ENCODE measurements at regions not wholly inside any gene's neighbourhood (a gene's known extent, or its start where the extent isn't known, plus 50 kb on each side); places are given as distances from the start of the nearest gene placed in this dataset.

- H2AFZ ChIP-seq (ENCODE audit: insufficient read depth, low read length, poor library complexity), result no peak overlapping the region
- no peak overlapping the region for H3K4me3 ChIP-seq (ENCODE audit: low read depth, low read length)
- H4K8ac ChIP-seq (ENCODE audit: low read depth, low read length), result no peak overlapping the region
- no peak overlapping the region for H4K12ac ChIP-seq (ENCODE audit: low read depth, low read length)
- H2BK120ac ChIP-seq (ENCODE audit: insufficient read depth, low read length, poor library complexity), result no peak overlapping the region
- no peak overlapping the region for H3K18ac ChIP-seq (ENCODE audit: low read length)
- no peak overlapping the region for H3K23ac ChIP-seq (ENCODE audit: low read length)
- no peak overlapping the region for H3K14ac ChIP-seq (ENCODE audit: low read length)
- no peaks in the 10 kb centered on the region for H3K79me2 ChIP-seq (ENCODE audit: control insufficient read depth, insufficient read depth, low read length, poor library complexity)
- H3K9me3 ChIP-seq (ENCODE audit: insufficient read depth, low read depth, low read length), result no peaks in the 10 kb centered on the region
- no peaks in the 10 kb centered on the region for H3K79me1 ChIP-seq (ENCODE audit: low read length)
- no peak for DNase-seq
- no peaks in the 10 kb centered on the region for H3K36me3 ChIP-seq (ENCODE audit: control insufficient read depth in 1 of 2, insufficient read depth in 2 of 2, low read length in 2 of 2)
- no peaks in the 10 kb centered on the region for H3K27me3 ChIP-seq (ENCODE audit: insufficient read depth, low read length)
- no peak overlapping the region for H3K4ac ChIP-seq (ENCODE audit: low read depth, low read length)
- H3K4me2 ChIP-seq (ENCODE audit: low read length), result no peak overlapping the region
- no CpG with 5 or more reads among the region's 1 CpG for WGBS (ENCODE audit: extremely low coverage, insufficient coverage, insufficient read length)
- H2AK5ac ChIP-seq (ENCODE audit: low read length), result no peak overlapping the region
- no peak overlapping the region for H3K27ac ChIP-seq (ENCODE audit: low read depth, low read length)
- no peak overlapping the region for H3K9ac ChIP-seq (ENCODE audit: low read length)
- no peaks in the 10 kb centered on the region for H3K4me1 ChIP-seq (ENCODE audit: control insufficient read depth in 1 of 2, insufficient read depth in 2 of 2, low read length in 2 of 2)
- no peak overlapping the region for H2BK5ac ChIP-seq (ENCODE audit: low read depth, low read length, poor library complexity)
- no peak overlapping the region for H4K91ac ChIP-seq (ENCODE audit: low read depth, low read length)
- H2BK12ac ChIP-seq (ENCODE audit: low read length), result no peak overlapping the region
These were observed 456.3 kb upstream of the ONECUT1 start for GRCh38 chr15:53246404-53246803.

- Histone ChIP-seq H3K36me3 (ENCODE audit: control insufficient read depth in 1 of 2, insufficient read depth in 2 of 2, low read length in 2 of 2) (no peaks in the 10 kb centered on the region), H3K4ac (ENCODE audit: low read depth, low read length) (no peak overlapping the region), H3K9me3 (ENCODE audit: insufficient read depth, low read depth, low read length) (no peaks in the 10 kb centered on the region), H3K27ac (ENCODE audit: low read depth, low read length) (no peak overlapping the region), H3K79me2 (ENCODE audit: control insufficient read depth, insufficient read depth, low read length, poor library complexity) (no peaks in the 10 kb centered on the region), H4K91ac (ENCODE audit: low read depth, low read length) (no peak overlapping the region), H2BK12ac (ENCODE audit: low read length) (no peak overlapping the region), H2BK5ac (ENCODE audit: low read depth, low read length, poor library complexity) (no peak overlapping the region), H3K18ac (ENCODE audit: low read length) (no peak overlapping the region), H3K9ac (ENCODE audit: low read length) (no peak overlapping the region), H4K8ac (ENCODE audit: low read depth, low read length) (no peak overlapping the region), H2BK120ac (ENCODE audit: insufficient read depth, low read length, poor library complexity) (no peak overlapping the region), H3K4me2 (ENCODE audit: low read length) (no peak overlapping the region), H3K27me3 (ENCODE audit: insufficient read depth, low read length) (no peaks in the 10 kb centered on the region), H3K23ac (ENCODE audit: low read length) (no peak overlapping the region), H3K4me3 (ENCODE audit: low read depth, low read length) (no peak overlapping the region), H2AFZ (ENCODE audit: insufficient read depth, low read length, poor library complexity) (no peak overlapping the region), H3K79me1 (ENCODE audit: low read length) (no peaks in the 10 kb centered on the region), H3K14ac (ENCODE audit: low read length) (no peak overlapping the region), H4K12ac (ENCODE audit: low read depth, low read length) (no peak overlapping the region), H2AK5ac (ENCODE audit: low read length) (no peak overlapping the region), H3K4me1 (ENCODE audit: control insufficient read depth in 1 of 2, insufficient read depth in 2 of 2, low read length in 2 of 2) (no peaks in the 10 kb centered on the region)
- DNase-seq, result no peak
- WGBS (ENCODE audit: extremely low coverage, insufficient coverage, insufficient read length), result no CpG with 5 or more reads among the region's 2 CpGs
These were observed 443.7 kb upstream of the ONECUT1 start for GRCh38 chr15:53233801-53234200.

- Histone ChIP-seq H4K12ac (ENCODE audit: low read depth, low read length) (no peak overlapping the region), H3K23ac (ENCODE audit: low read length) (no peak overlapping the region)
- WGBS (ENCODE audit: extremely low coverage, insufficient coverage, insufficient read length), result no CpG with 5 or more reads among the region's 1 CpG
These were observed 440.3 kb upstream of the ONECUT1 start for GRCh38 chr15:53230473-53230872.

GRCh38 chr15:53226559-53226958 is 436.4 kb upstream of the ONECUT1 start:
- no peak for DNase-seq
- Histone ChIP-seq H3K27ac (ENCODE audit: low read depth, low read length) (no peak overlapping the region), H2AK5ac (ENCODE audit: low read length) (no peak overlapping the region), H3K4me1 (ENCODE audit: control insufficient read depth in 1 of 2, insufficient read depth in 2 of 2, low read length in 2 of 2) (no peaks in the 10 kb centered on the region), H3K27me3 (ENCODE audit: insufficient read depth, low read length) (no peaks in the 10 kb centered on the region), H2BK12ac (ENCODE audit: low read length) (no peak overlapping the region), H3K14ac (ENCODE audit: low read length) (no peak overlapping the region), H3K9ac (ENCODE audit: low read length) (no peak overlapping the region), H3K4me3 (ENCODE audit: low read depth, low read length) (no peak overlapping the region), H2AFZ (ENCODE audit: insufficient read depth, low read length, poor library complexity) (no peak overlapping the region), H3K23ac (ENCODE audit: low read length) (no peak overlapping the region), H3K36me3 (ENCODE audit: control insufficient read depth in 1 of 2, insufficient read depth in 2 of 2, low read length in 2 of 2) (no peaks in the 10 kb centered on the region), H3K9me3 (ENCODE audit: insufficient read depth, low read depth, low read length) (no peaks in the 10 kb centered on the region), H3K79me2 (ENCODE audit: control insufficient read depth, insufficient read depth, low read length, poor library complexity) (no peaks in the 10 kb centered on the region), H4K8ac (ENCODE audit: low read depth, low read length) (no peak overlapping the region), H3K4ac (ENCODE audit: low read depth, low read length) (no peak overlapping the region), H4K91ac (ENCODE audit: low read depth, low read length) (no peak overlapping the region), H2BK5ac (ENCODE audit: low read depth, low read length, poor library complexity) (no peak overlapping the region), H3K18ac (ENCODE audit: low read length) (no peak overlapping the region), H4K12ac (ENCODE audit: low read depth, low read length) (no peak overlapping the region), H2BK120ac (ENCODE audit: insufficient read depth, low read length, poor library complexity) (no peak overlapping the region), H3K79me1 (ENCODE audit: low read length) (no peaks in the 10 kb centered on the region), H3K4me2 (ENCODE audit: low read length) (no peak overlapping the region)
- no CpG with 5 or more reads among the region's 2 CpGs for WGBS (ENCODE audit: extremely low coverage, insufficient coverage, insufficient read length)

More at GRCh38 chr15:53230473-53230872, 440.3 kb upstream of the ONECUT1 start:
- H3K36me3 ChIP-seq (ENCODE audit: control insufficient read depth in 1 of 2, insufficient read depth in 2 of 2, low read length in 2 of 2), result no peaks in the 10 kb centered on the region
- no peak overlapping the region for H3K4me3 ChIP-seq (ENCODE audit: low read depth, low read length)
- no peaks in the 10 kb centered on the region for H3K27me3 ChIP-seq (ENCODE audit: insufficient read depth, low read length)
- H4K91ac ChIP-seq (ENCODE audit: low read depth, low read length), result no peak overlapping the region
- no peak overlapping the region for H2AFZ ChIP-seq (ENCODE audit: insufficient read depth, low read length, poor library complexity)
- H2AK5ac ChIP-seq (ENCODE audit: low read length), result no peak overlapping the region
- no peaks in the 10 kb centered on the region for H3K9me3 ChIP-seq (ENCODE audit: insufficient read depth, low read depth, low read length)
- no peak overlapping the region for H3K14ac ChIP-seq (ENCODE audit: low read length)
- no peak overlapping the region for H3K18ac ChIP-seq (ENCODE audit: low read length)
- H3K4ac ChIP-seq (ENCODE audit: low read depth, low read length), result no peak overlapping the region
- H2BK5ac ChIP-seq (ENCODE audit: low read depth, low read length, poor library complexity), result no peak overlapping the region
- H4K8ac ChIP-seq (ENCODE audit: low read depth, low read length), result no peak overlapping the region
- no peak overlapping the region for H2BK120ac ChIP-seq (ENCODE audit: insufficient read depth, low read length, poor library complexity)
- H2BK12ac ChIP-seq (ENCODE audit: low read length), result no peak overlapping the region
- no peaks in the 10 kb centered on the region for H3K79me2 ChIP-seq (ENCODE audit: control insufficient read depth, insufficient read depth, low read length, poor library complexity)
- no peak overlapping the region for H3K27ac ChIP-seq (ENCODE audit: low read depth, low read length)
- H3K4me1 ChIP-seq (ENCODE audit: control insufficient read depth in 1 of 2, insufficient read depth in 2 of 2, low read length in 2 of 2), result no peaks in the 10 kb centered on the region
- H3K9ac ChIP-seq (ENCODE audit: low read length), result no peak overlapping the region
- no peak for DNase-seq
- no peaks in the 10 kb centered on the region for H3K79me1 ChIP-seq (ENCODE audit: low read length)
- H3K4me2 ChIP-seq (ENCODE audit: low read length), result no peak overlapping the region
